Neutrophil (primary cell): ENCODE measurements at regions not wholly inside any gene's neighbourhood (a gene's known extent, or its start where the extent isn't known, plus 50 kb on each side); places are given as distances from the start of the nearest gene placed in this dataset.
"Not testable (repeated sequence)": the region's sequence is repeated elsewhere in the genome, so short reads cannot be mapped to it uniquely, and the experiment has no call there.

Experiments used
- H3K27ac ChIP-seq: fragments of 200-600 bp; sonication (generic); 2 replicates; pipeline ENCODE4 v1.5.1; 2016; ENCODE audit warnings: mild to moderate bottlenecking, moderate library complexity
- H3K27me3 ChIP-seq: fragments of 200-600 bp; sonication (generic); 2 replicates; pipeline ENCODE4 v1.6.0; 2016; ENCODE audit warnings: mild to moderate bottlenecking
- H3K36me3 ChIP-seq: fragments of 200-600 bp; sonication (generic); 2 replicates; pipeline ENCODE4 v1.5.1; 2017
- H3K4me1 ChIP-seq, 2 experiments: fragments of 200-600 bp in 1 of 2; sonication (generic) in 1 of 2; 1 replicate in 1 of 2; 2 replicates in 1 of 2; pipeline versions ENCODE4 v1.5.1 to v1.6.1; 2013 to 2016; ENCODE audit warnings: low read depth in 1 of 2, low read length in 1 of 2, mild to moderate bottlenecking in 1 of 2, moderate library complexity in 1 of 2; ENCODE audit not compliant: control insufficient read depth in 1 of 2, insufficient read depth in 1 of 2
- H3K4me3 ChIP-seq, 2 experiments: fragments of 200-600 bp in 1 of 2; sonication (generic) in 1 of 2; 1 replicate in 1 of 2; 2 replicates in 1 of 2; pipeline ENCODE4 v1.5.1; 2013 to 2016; ENCODE audit warnings: low read depth in 1 of 2, low read length in 1 of 2, mild to moderate bottlenecking in 1 of 2, moderate library complexity in 1 of 2
- H3K9me3 ChIP-seq: fragments of 200-600 bp; sonication (generic); 2 replicates; pipeline ENCODE4 v1.5.1; 2016
- TF ChIP-seq, protein P1 (sequence below): fragments of 200-600 bp; sonication (generic); IDR thresholded peaks from 2 replicates; pipeline ENCODE4 v1.5.1; 2016; ENCODE audit warnings: antibody characterized with exemption

DNA sequence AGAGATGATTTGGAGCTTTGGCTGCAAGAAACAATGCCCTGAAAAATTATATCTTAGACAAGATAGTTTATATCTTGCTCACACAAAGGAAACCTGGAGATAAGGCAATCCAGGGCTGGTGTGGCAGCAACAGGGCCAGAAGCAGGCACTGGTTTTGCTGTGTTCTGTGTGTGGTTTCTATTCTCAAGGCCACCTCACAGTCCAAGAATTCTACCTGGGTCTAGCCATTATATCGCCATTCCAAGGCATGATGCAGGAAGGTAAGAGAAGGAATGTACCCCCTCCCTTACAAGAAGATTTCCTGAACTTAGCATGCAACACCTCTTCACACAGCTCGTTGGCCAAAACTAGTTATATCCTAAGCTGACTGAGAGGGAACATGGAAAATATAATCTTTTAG lies 74.5 kb upstream of the MEGF10 start:
- H3K9me3 ChIP-seq, result no peaks in the 10 kb centered on the region
- no peaks in the 10 kb centered on the region for H3K36me3 ChIP-seq
- no peaks in the 10 kb centered on the region for H3K4me1 ChIP-seq
- TF ChIP-seq, protein P1, sequence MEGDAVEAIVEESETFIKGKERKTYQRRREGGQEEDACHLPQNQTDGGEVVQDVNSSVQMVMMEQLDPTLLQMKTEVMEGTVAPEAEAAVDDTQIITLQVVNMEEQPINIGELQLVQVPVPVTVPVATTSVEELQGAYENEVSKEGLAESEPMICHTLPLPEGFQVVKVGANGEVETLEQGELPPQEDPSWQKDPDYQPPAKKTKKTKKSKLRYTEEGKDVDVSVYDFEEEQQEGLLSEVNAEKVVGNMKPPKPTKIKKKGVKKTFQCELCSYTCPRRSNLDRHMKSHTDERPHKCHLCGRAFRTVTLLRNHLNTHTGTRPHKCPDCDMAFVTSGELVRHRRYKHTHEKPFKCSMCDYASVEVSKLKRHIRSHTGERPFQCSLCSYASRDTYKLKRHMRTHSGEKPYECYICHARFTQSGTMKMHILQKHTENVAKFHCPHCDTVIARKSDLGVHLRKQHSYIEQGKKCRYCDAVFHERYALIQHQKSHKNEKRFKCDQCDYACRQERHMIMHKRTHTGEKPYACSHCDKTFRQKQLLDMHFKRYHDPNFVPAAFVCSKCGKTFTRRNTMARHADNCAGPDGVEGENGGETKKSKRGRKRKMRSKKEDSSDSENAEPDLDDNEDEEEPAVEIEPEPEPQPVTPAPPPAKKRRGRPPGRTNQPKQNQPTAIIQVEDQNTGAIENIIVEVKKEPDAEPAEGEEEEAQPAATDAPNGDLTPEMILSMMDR, result no peak
- H3K27ac ChIP-seq, result no peak overlapping the region
- no peak overlapping the region for H3K4me3 ChIP-seq
- H3K27me3 ChIP-seq, result no peaks in the 10 kb centered on the region

- TF ChIP-seq, protein P1, result no peak
- H3K4me1 ChIP-seq, result no peaks in the 10 kb centered on the region
- no peaks in the 10 kb centered on the region for H3K36me3 ChIP-seq
- no peaks in the 10 kb centered on the region for H3K27me3 ChIP-seq
- H3K9me3 ChIP-seq, result no peaks in the 10 kb centered on the region
- H3K27ac ChIP-seq, result no peak overlapping the region
- no peak overlapping the region for H3K4me3 ChIP-seq
These were observed 73.5 kb upstream of the MEGF10 start for GRCh38 chr5:127216898-127217675.

- not testable (repeated sequence) for H3K27ac ChIP-seq, H3K9me3 ChIP-seq, H3K27me3 ChIP-seq, H3K4me1 ChIP-seq, H3K4me3 ChIP-seq, H3K36me3 ChIP-seq
These were observed 68.7 kb upstream of the MEGF10 start for GRCh38 chr5:127221936-127222335.

DNA sequence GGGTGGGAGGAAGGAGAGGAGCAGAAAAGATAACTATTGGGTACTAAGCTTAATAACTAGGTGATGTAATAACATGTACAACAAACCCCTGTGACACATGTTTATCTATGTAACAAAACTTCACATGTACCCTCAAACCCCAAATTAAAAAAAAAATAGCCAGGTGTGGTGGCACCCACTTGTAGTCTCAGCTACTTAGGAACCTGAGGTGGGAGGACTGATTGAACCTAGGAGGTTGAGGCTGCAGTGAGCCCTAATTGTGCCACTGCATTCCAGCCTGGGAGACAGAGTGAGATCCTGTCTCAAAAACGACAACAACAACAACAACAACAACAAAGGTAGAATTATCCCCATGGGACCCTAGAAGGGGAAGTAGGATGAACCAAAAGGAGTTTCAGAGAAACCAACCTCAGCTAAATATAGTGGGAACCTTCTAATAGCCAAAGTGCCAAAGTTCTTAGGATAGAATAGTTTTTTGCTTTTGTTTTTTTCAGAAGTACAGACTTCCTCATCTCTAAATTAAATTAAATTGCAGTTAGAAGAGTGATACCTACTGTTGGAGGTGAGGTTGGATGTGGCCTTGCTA lies 67.9 kb upstream of the MEGF10 start:
- H3K4me3 ChIP-seq, H3K9me3 ChIP-seq, H3K4me1 ChIP-seq, H3K36me3 ChIP-seq, H3K27ac ChIP-seq, H3K27me3 ChIP-seq: not testable (repeated sequence)

GRCh38 chr5:127223256-127223974 lies 67.2 kb upstream of the MEGF10 start:
- no peaks in the 10 kb centered on the region for H3K27me3 ChIP-seq
- H3K36me3 ChIP-seq, result no peaks in the 10 kb centered on the region
- TF ChIP-seq, protein P1, result no peak
- no peaks in the 10 kb centered on the region for H3K4me1 ChIP-seq
- no peaks in the 10 kb centered on the region for H3K9me3 ChIP-seq
- H3K4me3 ChIP-seq, result no peak overlapping the region
- H3K27ac ChIP-seq, result no peak overlapping the region

GRCh38 chr5:127227881-127228280 lies 62.7 kb upstream of the MEGF10 start:
- H3K9me3 ChIP-seq, result no peaks in the 10 kb centered on the region
- H3K36me3 ChIP-seq, result no peaks in the 10 kb centered on the region
- peaks cover 10 to 13% of the 10 kb centered on the region in 2 experiments for H3K4me1 ChIP-seq
- no peak overlapping the region for H3K27ac ChIP-seq
- H3K4me3 ChIP-seq, result no peak overlapping the region
- TF ChIP-seq, protein P1, result no peak
- peaks cover 18% of the 10 kb centered on the region for H3K27me3 ChIP-seq
